ENCODE measurements at regions not wholly inside any gene's neighbourhood (a gene's known extent, or its start where the extent isn't known, plus 50 kb on each side); places are given as distances from the start of the nearest gene placed in this dataset.

DNA sequence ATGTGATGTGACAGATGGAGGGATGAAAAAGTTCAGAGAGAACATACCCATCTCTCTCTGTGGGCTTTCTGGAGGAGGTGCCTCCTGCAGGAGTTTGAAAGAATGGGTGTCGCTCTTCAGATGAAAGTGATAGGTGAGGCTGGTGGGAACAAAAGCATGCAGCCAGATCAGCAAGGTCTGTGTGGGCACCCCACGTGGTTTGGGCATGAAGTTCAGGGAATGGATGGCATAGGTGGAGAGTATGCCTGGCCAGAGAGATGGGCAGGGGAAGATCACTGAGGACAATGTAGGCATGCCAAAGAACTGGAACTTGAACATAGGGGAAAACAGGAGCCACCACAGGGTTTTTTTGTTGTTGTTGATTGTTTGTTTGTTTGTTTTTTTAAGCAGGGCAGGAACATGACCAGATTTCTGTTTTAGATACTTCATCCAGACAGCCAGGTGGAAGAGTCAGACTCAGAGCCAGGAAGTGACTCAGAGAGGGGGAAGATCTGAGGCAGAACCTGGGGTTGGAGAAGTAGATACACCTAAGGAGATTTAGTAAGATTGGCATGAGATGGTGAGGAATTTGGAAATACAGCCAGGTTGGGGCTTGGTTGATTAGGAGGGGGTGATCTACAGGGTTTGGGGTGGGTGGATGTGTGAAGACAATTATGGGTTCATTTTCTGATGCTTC lies 64.8 kb upstream of the CLSTN2 start:
- Mint-ChIP-seq H3K4me3 (no peak overlapping the region), H3K27me3 (ENCODE audit: low read depth in 3 of 3) (peaks cover 0 to 4% (median 0%) of the 10 kb centered on the region in 3 donors), H3K9me3 (peaks cover 0 to 17% (median 5%) of the 10 kb centered on the region in 6 donors), H3K27ac (no peak overlapping the region), H3K4me1 (no peaks in the 10 kb centered on the region), H3K36me3 (peaks cover 0 to 4% (median 0%) of the 10 kb centered on the region in 3 donors)
- DNase-seq: no peak

DNA sequence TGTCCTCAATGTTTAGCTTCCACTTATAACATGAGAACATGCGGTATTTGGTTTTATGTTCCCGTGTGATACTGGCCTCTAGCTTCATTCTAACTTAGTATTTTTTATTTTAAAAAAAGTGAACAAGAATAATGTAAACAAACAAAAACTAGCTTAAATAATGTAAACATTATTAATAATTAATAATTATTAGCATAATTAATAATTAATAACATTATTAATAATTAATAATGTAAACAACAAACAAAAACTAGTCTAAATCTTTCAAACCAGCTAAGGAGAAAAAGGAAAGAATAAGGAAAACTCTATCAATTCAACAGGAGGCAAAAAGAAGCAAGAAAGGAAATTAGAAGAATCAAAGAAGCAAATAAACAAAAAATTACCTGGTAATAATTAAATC lies 66.2 kb upstream of the CLSTN2 start:
- no peak for DNase-seq
- no peak overlapping the region for H3K27ac Mint-ChIP-seq
- no peaks in the 10 kb centered on the region for H3K4me1 Mint-ChIP-seq
- no peak overlapping the region for H3K4me3 Mint-ChIP-seq
- peaks cover 0 to 4% (median 1%) of the 10 kb centered on the region in 3 donors for H3K27me3 Mint-ChIP-seq (ENCODE audit: low read depth in 3 of 3)
- peaks cover 0 to 4% (median 0%) of the 10 kb centered on the region in 3 donors for H3K36me3 Mint-ChIP-seq
- peaks cover 0 to 10% (median 3%) of the 10 kb centered on the region in 6 donors for H3K9me3 Mint-ChIP-seq

DNA sequence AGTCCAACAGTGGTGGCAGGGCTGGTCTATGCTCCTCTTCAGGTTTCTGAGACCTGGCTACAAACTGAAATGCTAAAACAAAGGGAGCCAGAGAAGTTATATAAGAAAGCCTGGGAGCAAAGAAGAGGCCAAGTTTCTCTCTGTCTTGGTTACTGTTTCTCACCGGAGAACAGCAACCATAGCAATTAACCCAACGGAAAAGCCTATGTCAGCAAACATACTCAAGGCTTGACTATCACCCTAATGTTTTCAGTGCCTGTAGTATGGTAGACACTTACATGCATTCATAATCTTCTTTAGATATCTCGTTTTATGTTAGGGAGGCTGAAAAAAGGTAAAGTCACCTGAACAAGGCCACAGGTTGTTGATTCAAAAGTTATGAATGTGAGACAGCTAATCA lies 86.3 kb upstream of the CLSTN2 start:
- no peak overlapping the region for H3K27ac Mint-ChIP-seq
- no peak for DNase-seq
- H3K27me3 Mint-ChIP-seq (ENCODE audit: low read depth in 3 of 3): peaks cover 0 to 3% (median 2%) of the 10 kb centered on the region in 3 donors
- no peaks in the 10 kb centered on the region for H3K4me1 Mint-ChIP-seq
- H3K9me3 Mint-ChIP-seq: peaks cover 5 to 12% (median 7%) of the 10 kb centered on the region in 6 donors
- no peaks in the 10 kb centered on the region for H3K36me3 Mint-ChIP-seq
- no peak overlapping the region for H3K4me3 Mint-ChIP-seq

DNA sequence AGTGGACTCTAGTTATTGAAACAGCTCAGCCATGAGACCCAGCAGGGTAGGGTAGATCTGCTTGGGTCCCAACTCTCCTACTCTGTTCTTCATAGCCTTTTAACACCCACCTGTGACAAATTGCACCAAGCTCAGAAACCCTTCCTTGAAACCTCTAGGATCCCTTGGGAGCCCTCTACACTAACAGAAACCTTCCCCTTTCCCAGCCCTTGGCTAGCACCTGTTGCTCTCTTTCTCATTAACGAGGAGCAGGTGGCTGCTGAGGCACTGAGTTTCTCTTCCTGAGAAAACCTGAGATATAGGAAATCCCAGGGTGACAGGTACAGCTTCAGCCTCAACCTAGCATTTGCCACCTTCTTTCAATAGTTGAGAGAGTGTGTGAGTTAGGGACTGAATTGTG lies 88.3 kb upstream of the CLSTN2 start:
- peaks cover 2 to 4% (median 3%) of the 10 kb centered on the region in 3 donors for H3K27me3 Mint-ChIP-seq (ENCODE audit: low read depth in 3 of 3)
- H3K9me3 Mint-ChIP-seq: peaks cover 0 to 4% (median under 1%) of the 10 kb centered on the region in 6 donors
- H3K4me3 Mint-ChIP-seq: no peak overlapping the region
- H3K4me1 Mint-ChIP-seq: no peaks in the 10 kb centered on the region
- DNase-seq: no peak
- H3K27ac Mint-ChIP-seq: no peak overlapping the region
- no peaks in the 10 kb centered on the region for H3K36me3 Mint-ChIP-seq

DNA sequence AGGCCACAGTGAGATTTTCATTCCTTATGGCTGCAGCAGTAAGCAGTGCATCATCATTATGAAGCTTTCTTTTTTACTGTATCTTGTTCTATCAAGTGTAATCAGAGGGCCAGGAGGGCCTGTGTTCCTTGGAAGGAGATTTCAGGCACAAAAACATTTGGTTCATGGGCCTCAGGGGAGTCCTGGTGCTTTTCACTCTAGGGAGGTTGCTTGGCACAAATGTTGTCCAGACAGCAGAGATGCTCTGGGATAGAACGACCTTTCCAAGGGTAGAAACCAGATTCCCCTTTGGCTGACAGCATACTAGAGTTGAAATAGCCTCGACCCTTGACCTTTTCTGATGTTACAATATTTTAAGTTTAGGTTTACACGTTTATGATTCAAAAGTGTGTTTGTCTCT lies 95.3 kb upstream of the CLSTN2 start:
- H3K9me3 Mint-ChIP-seq: peaks cover 0 to 4% (median 0%) of the 10 kb centered on the region in 6 donors
- no peak overlapping the region for H3K27ac Mint-ChIP-seq

DNA sequence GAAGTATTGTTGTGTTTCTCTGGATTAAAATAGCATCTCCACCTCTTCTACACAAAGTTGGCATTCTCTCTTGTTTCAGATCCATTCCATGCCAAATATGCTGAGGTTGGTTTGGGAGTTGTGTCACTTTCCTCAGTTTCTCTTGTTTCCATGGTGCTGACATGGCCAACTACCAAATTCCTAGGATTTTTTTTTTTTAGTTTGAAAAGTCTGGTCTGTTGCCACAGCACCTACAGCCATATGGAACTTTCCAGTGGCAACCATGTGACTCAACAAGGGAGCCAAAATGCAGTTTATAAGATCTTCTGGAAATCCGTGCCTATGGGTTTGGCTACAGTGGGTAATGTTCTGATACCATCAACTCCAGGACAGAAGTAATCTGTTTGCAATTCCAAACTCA lies 96.0 kb upstream of the CLSTN2 start:
- Mint-ChIP-seq H3K4me1 (no peaks in the 10 kb centered on the region), H3K4me3 (no peak overlapping the region), H3K27ac (no peak overlapping the region), H3K27me3 (ENCODE audit: low read depth in 3 of 3) (peaks cover 1 to 3% (median 2%) of the 10 kb centered on the region in 3 donors), H3K9me3 (peaks cover 0 to 4% (median 0%) of the 10 kb centered on the region in 6 donors), H3K36me3 (no peaks in the 10 kb centered on the region)
- no peak for DNase-seq

More for the DNA sequence above, 95.3 kb upstream of the CLSTN2 start:
- Mint-ChIP-seq H3K4me3 (no peak overlapping the region), H3K36me3 (no peaks in the 10 kb centered on the region), H3K4me1 (no peaks in the 10 kb centered on the region), H3K27me3 (ENCODE audit: low read depth in 3 of 3) (peaks cover 1 to 3% (median 2%) of the 10 kb centered on the region in 3 donors)
- no peak for DNase-seq

DNA sequence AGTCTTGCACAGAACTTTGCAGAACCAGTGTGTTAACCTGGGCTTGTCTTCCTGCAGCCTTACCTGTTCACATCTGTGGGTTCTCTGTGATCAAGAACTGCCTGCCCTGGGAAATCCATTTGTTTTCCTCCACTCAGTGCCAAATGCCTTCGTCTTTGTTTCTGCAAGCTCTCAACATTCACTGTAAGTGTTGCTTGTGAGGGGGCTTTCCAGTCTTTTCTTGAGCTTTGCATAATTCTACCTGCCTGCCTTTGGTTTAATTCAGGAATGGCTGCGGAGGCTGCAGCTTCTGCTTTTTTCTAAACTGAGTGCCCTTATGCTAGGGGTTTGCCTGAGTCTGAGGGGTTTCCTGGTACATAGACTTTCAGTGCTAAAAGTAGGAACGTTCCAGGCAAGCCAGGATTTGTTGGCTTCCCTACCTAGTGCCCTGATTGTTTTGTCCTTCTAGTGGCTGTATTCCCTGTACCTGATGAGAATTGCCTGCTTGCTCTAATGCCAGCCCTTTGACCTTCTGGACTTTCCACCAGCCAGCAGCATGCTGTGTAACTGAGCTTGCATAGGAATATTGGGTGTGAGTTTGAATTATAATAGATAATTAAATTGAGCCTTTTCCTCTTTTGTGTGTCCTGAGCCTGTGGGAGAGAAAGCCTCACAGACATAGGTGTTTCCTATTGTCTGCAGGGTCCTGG lies 96.6 kb upstream of the CLSTN2 start:
- H3K9me3 Mint-ChIP-seq: peaks cover 0 to 2% (median 0%) of the 10 kb centered on the region in 6 donors
- H3K4me3 Mint-ChIP-seq: no peak overlapping the region
- no peaks in the 10 kb centered on the region for H3K36me3 Mint-ChIP-seq
- H3K27ac Mint-ChIP-seq: no peak overlapping the region
- H3K4me1 Mint-ChIP-seq: no peaks in the 10 kb centered on the region
- peaks cover 0 to 2% (median under 1%) of the 10 kb centered on the region in 3 donors for H3K27me3 Mint-ChIP-seq (ENCODE audit: low read depth in 3 of 3)
- no peak for DNase-seq

DNA sequence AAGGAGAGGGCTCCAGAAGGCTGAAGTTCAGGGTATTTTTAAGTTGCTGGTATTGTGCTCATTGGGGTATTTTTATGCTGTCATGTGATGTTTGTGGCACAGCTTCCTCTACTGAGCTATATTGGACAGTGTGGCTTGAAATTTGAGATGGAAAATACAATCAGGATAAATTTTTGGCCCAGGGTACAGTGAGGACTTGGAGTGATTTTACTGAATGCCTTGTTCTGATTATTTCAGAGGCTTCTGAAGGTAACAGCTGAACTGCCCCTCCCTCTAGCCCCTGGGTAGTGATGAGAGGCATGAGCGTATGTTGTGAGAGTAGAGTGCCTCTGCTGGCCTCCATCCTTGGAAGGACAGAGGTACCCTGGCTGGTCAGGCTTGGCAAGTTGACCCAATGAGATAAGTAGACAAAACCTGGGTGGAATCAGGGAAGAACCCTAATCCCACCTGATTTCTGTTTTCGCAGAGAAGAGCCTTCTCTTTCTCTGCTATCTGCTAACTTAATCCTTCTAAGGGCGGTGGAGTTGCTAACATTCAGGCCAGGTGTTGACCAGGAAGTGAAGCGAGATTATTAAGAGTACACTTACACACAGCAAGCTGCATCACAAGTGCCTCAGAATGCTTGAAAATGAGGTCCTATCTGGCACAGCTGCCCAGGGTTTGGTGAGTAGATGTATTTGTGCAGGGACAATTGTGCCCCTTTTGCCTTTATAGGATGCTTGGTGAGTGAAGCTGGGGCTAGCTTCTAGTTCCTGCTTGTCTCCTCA lies 98.1 kb upstream of the CLSTN2 start:
- Mint-ChIP-seq H3K4me3 (no peak overlapping the region), H3K27ac (no peak overlapping the region), H3K9me3 (peaks cover 0 to 5% (median 0%) of the 10 kb centered on the region in 6 donors), H3K36me3 (no peaks in the 10 kb centered on the region), H3K4me1 (no peaks in the 10 kb centered on the region), H3K27me3 (ENCODE audit: low read depth in 3 of 3) (no peaks in the 10 kb centered on the region)
- DNase-seq: no peak

DNA sequence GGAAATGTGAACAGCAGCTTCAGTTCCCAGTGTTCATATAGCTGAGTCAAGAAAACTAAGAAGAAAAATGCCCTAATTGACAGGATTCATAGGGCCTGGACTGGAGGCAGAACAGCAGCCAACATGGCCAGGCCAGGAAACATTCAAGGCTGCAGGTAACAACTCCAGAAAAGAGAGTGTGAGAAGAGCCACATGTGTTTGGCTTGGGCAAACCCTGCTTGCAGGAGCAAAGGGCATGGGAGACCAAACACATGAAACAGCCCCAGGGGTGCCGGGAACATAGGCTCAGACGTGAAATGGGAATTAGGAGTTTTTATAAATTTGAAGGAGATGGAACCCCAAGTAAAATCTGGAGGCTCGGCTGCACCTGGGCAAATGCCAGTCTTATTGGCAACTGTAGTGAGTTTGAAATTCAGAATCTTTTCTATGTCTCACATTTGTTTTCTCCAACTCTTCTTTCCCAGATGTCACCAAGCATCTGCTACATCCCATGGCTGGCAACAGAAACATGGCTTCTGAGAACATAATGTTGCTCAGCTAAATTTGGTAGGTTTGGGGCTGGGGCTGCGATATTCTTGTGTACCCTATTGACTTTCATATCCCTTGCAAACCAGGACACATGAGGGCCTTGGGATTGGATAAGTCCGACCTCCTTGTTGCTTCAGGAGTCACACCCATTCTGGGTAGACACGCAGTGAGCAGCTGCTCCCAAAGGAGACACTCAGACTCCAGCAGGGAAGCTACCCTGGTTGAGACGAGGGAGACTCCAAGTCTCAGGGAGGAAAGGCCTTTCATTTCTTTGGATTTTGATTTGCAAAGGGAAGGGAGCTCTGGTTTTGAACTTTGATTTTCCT lies 98.9 kb upstream of the CLSTN2 start:
- no peaks in the 10 kb centered on the region for H3K27me3 Mint-ChIP-seq (ENCODE audit: low read depth in 3 of 3)
- no peaks in the 10 kb centered on the region for H3K4me1 Mint-ChIP-seq
- no peak overlapping the region for H3K27ac Mint-ChIP-seq
- H3K36me3 Mint-ChIP-seq: no peaks in the 10 kb centered on the region
- DNase-seq: no peak
- peaks cover 0 to 5% (median 0%) of the 10 kb centered on the region in 6 donors for H3K9me3 Mint-ChIP-seq
- no peak overlapping the region for H3K4me3 Mint-ChIP-seq

DNA sequence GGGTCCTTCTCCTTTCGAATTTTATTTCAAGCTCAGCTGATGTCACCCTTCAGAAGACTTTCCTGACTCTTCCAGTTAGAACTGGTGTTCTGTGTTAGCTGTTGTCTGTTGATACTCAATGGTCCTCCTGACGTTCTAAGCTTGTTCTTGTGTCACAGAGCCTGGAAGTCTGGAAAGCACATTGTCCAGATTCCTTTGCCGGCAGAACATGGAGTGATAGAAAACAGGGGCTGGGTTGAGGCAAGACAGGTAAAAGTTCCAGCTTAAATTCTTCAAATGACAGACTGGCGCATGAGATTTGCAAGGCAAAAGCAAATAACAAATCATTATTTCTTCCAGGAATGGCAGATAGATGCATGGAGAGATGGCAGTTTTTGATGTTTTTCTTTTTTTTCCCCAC lies 102.0 kb upstream of the CLSTN2 start:
- H3K27ac Mint-ChIP-seq: no peak overlapping the region
- no peaks in the 10 kb centered on the region for H3K27me3 Mint-ChIP-seq (ENCODE audit: low read depth in 3 of 3)
- no peak overlapping the region for H3K4me3 Mint-ChIP-seq
- H3K36me3 Mint-ChIP-seq: no peaks in the 10 kb centered on the region
- peaks cover 0 to 5% (median 0%) of the 10 kb centered on the region in 6 donors for H3K9me3 Mint-ChIP-seq
- no peak for DNase-seq
- no peaks in the 10 kb centered on the region for H3K4me1 Mint-ChIP-seq

DNA sequence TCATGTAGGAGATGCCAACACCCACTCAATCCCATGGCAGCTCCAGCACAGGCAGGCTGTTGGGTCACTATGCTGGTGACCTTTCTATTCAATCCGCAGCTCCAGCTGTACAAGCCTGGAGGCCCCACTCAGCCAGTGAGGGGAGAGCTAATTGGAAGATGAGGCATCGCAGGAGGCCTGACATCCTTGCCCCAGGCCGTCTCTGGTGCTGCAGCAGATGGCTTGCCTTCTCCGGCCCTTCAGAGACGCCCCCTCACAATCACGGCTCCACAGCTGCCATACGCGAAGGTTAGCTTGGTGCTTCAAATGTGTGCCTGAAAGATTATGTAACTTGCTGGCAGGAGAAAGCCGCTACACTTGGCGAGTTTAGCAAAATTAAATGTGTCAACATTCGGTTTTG lies 104.2 kb upstream of the CLSTN2 start:
- DNase-seq: no peak
- H3K9me3 Mint-ChIP-seq: peaks cover 0 to 5% (median 0%) of the 10 kb centered on the region in 6 donors
- H3K36me3 Mint-ChIP-seq: no peaks in the 10 kb centered on the region
- H3K27me3 Mint-ChIP-seq (ENCODE audit: low read depth in 3 of 3): no peaks in the 10 kb centered on the region
- no peak overlapping the region for H3K4me3 Mint-ChIP-seq
- H3K4me1 Mint-ChIP-seq: no peaks in the 10 kb centered on the region
- no peak overlapping the region for H3K27ac Mint-ChIP-seq

DNA sequence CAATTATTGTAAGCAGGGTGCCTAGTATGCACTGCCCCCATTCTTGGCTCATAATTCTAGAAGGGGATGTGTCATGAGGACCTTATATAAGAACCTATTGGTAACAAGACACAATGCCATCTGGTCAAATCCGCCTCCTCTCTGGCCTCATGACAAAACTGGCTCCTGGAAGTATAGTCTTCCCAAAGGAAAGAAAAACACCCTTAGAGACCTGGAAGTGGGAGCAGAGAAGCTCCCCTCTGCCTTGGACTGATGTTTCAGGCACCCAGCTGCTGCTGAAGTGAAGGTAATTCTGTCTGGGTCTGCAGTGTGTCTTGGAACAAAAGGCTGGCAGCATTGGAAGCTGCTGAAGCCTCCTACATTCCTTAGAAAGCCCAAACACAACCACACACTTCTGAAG lies 107.2 kb upstream of the CLSTN2 start:
- Mint-ChIP-seq H3K4me3 (no peak overlapping the region), H3K27me3 (ENCODE audit: low read depth in 3 of 3) (peaks cover 0 to 2% (median 0%) of the 10 kb centered on the region in 3 donors), H3K9me3 (peaks cover 0 to 13% (median 3%) of the 10 kb centered on the region in 6 donors), H3K4me1 (no peaks in the 10 kb centered on the region), H3K36me3 (no peaks in the 10 kb centered on the region), H3K27ac (no peak overlapping the region)
- DNase-seq: no peak

DNA sequence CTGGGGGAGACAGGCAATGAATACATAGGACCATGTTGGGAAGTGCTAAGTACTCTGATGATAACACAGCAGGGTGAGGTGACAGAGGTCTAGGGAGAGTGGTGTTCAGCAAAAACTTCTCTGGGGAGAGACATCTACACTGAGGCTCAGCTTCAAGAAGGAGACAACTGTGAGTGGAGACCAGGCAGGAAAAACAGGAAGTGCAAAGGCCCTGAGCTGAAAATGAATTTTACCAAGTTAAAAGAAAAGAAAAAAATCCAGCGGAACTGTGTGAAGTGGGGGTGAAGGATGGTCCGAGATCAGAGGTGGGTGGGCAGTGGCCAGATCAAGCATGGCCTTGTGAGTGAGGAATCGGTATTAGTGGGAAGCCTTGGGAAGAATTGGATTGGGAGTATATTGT lies 110.1 kb upstream of the CLSTN2 start:
- peaks cover 0 to 2% (median 0%) of the 10 kb centered on the region in 3 donors for H3K27me3 Mint-ChIP-seq (ENCODE audit: low read depth in 3 of 3)
- H3K4me1 Mint-ChIP-seq: no peaks in the 10 kb centered on the region
- H3K27ac Mint-ChIP-seq: no peak overlapping the region
- DNase-seq: no peak
- H3K4me3 Mint-ChIP-seq: no peak overlapping the region
- peaks cover 0 to 14% (median 3%) of the 10 kb centered on the region in 6 donors for H3K9me3 Mint-ChIP-seq
- H3K36me3 Mint-ChIP-seq: no peaks in the 10 kb centered on the region
